Right forelimb (tissue), 1 donor: ENCODE measurements at regions not wholly inside any gene's neighbourhood (a gene's known extent, or its start where the extent isn't known, plus 50 kb on each side); places are given as distances from the start of the nearest gene placed in this dataset.

Experiments used
- DNase-seq: peaks from one replicate; pipeline ENCODE4 v3.0.0-alpha.2; 2018

GRCh38 chr11:79963856-79964645, 523.2 kb upstream of the TENM4 start:
- DNase-seq = no peak

- DNase-seq = no peak
Measured at GRCh38 chr11:79960461-79960860, 519.6 kb upstream of the TENM4 start.

- no peak for DNase-seq
Measured at GRCh38 chr11:79959318-79959717, 518.5 kb upstream of the TENM4 start.

- no peak for DNase-seq
Measured at GRCh38 chr11:79957702-79958101, 516.9 kb upstream of the TENM4 start.

- no peak for DNase-seq
Measured at GRCh38 chr11:79956061-79956460, 515.2 kb upstream of the TENM4 start.

- no peak for DNase-seq
Measured at GRCh38 chr11:79953629-79954028, 512.8 kb upstream of the TENM4 start.

- DNase-seq = no peak
Measured at GRCh38 chr11:79950741-79951140, 509.9 kb upstream of the TENM4 start.

- no peak for DNase-seq
Measured at GRCh38 chr11:79950172-79950571, 509.3 kb upstream of the TENM4 start.

- no peak for DNase-seq
Measured at GRCh38 chr11:79949574-79949973, 508.7 kb upstream of the TENM4 start.

GRCh38 chr11:79942646-79943045, 501.8 kb upstream of the TENM4 start:
- DNase-seq = no peak

- DNase-seq = no peak
Measured at GRCh38 chr11:79942090-79942489, 501.3 kb upstream of the TENM4 start.

GRCh38 chr11:79940974-79941735, 500.3 kb upstream of the TENM4 start:
- no peak for DNase-seq

GRCh38 chr11:79940165-79940564, 499.3 kb upstream of the TENM4 start:
- no peak for DNase-seq

GRCh38 chr11:79939111-79939510, 498.3 kb upstream of the TENM4 start:
- DNase-seq = no peak

GRCh38 chr11:79937676-79938334, 497.0 kb upstream of the TENM4 start:
- DNase-seq = no peak

GRCh38 chr11:79932612-79933011, 491.8 kb upstream of the TENM4 start:
- no peak for DNase-seq

GRCh38 chr11:79931692-79932091, 490.9 kb upstream of the TENM4 start:
- DNase-seq = no peak

- no peak for DNase-seq
Measured at GRCh38 chr11:79926707-79927106, 485.9 kb upstream of the TENM4 start.

- no peak for DNase-seq
Measured at GRCh38 chr11:79925570-79925969, 484.7 kb upstream of the TENM4 start.

- no peak for DNase-seq
Measured at GRCh38 chr11:79922641-79923040, 481.8 kb upstream of the TENM4 start.

GRCh38 chr11:79920480-79920879, 479.6 kb upstream of the TENM4 start:
- DNase-seq = no peak

- no peak for DNase-seq
Measured at GRCh38 chr11:79919350-79919749, 478.5 kb upstream of the TENM4 start.

- no peak for DNase-seq
Measured at GRCh38 chr11:79918846-79919245, 478.0 kb upstream of the TENM4 start.

GRCh38 chr11:79906164-79906563, 465.3 kb upstream of the TENM4 start:
- DNase-seq = no peak
